Gastrocnemius medialis (tissue), 4 donors: ENCODE measurements at regions not wholly inside any gene's neighbourhood (a gene's known extent, or its start where the extent isn't known, plus 50 kb on each side); places are given as distances from the start of the nearest gene placed in this dataset.

ENCODE experiments used
- ATAC-seq, 2 donors: fragments of 150-250 bp; one replicate each; pipeline ENCODE4 v1.9.1; 2016
- DNase-seq, 2 donors: peaks; one replicate each; pipeline ENCODE4 v3.0.0-alpha.2; 2019
- H3K27ac ChIP-seq, 4 donors: fragments of 200-600 bp; sonication (generic); 1 replicate in 1 of 4; 2 replicates in 3 of 4; pipeline ENCODE4 v1.5.1; 2016 to 2018; ENCODE audit warnings: mild to moderate bottlenecking in 2 of 4, moderate library complexity in 1 of 4
- H3K27me3 ChIP-seq, 3 donors: fragments of 200-600 bp; sonication (generic) in 2 of 3; 1 replicate in 1 of 3; 2 replicates in 2 of 3; pipeline versions ENCODE4 v1.5.1 to v1.6.0; 2016 to 2019; ENCODE audit warnings: mild to moderate bottlenecking in 1 of 3, moderate library complexity in 1 of 3
- H3K36me3 ChIP-seq, 2 donors: fragments of 200-600 bp; sonication (generic) in 1 of 2; one replicate each; pipeline ENCODE4 v1.5.1; 2017 to 2018
- H3K4me1 ChIP-seq, 2 donors: fragments of 200-600 bp; sonication (generic) in 1 of 2; one replicate each; pipeline ENCODE4 v1.5.1; 2016 to 2017; ENCODE audit warnings: mild to moderate bottlenecking in 2 of 2
- H3K4me3 ChIP-seq, 4 donors: fragments of 200-600 bp; sonication (generic) in 3 of 4; 1 replicate in 1 of 4; 2 replicates in 3 of 4; pipeline ENCODE4 v1.5.1; 2016 to 2019; ENCODE audit warnings: mild to moderate bottlenecking in 2 of 4
- H3K9me3 ChIP-seq, 3 donors: fragments of 200-600 bp; sonication (generic) in 2 of 3; 1 replicate in 1 of 3; 2 replicates in 2 of 3; pipeline ENCODE4 v1.5.1; 2016 to 2019
- POLR2A ChIP-seq, 2 donors: fragments of 450-650 bp; IDR thresholded peaks; one replicate each; pipeline ENCODE4 v1.6.1; 2017; ENCODE audit warnings: antibody characterized with exemption in 2 of 2, mild to moderate bottlenecking in 2 of 2, moderate library complexity in 2 of 2
- in situ Hi-C, 4 donors: fragments of 200-750 bp; cut with MboI; loops; one replicate each; pipeline versions ENCODE4 v1.15.0 to v1.8.0; 2017; ENCODE audit warnings: low sequenced_read_pairs in 4 of 4
- intact Hi-C: fragments of 100-400 bp; cut with DNase I; formaldehyde crosslinking; loops from one replicate; pipeline ENCODE4 v1.15.1; 2023; ENCODE audit warnings: low total_unique reads
- TF ChIP-seq, protein P1 (sequence below), 5 experiments: fragments of 450-650 bp in 3 of 5; fragments of 200-600 bp in 2 of 5; sonication (generic) in 2 of 5; IDR thresholded peaks in 4 of 5; conservative IDR thresholded peaks in 1 of 5; 1 replicate in 4 of 5; 2 replicates in 1 of 5; pipeline ENCODE4 v1.5.1; 2016 to 2019; ENCODE audit warnings: antibody characterized with exemption in 5 of 5, mild to moderate bottlenecking in 3 of 5, moderate library complexity in 3 of 5

DNA sequence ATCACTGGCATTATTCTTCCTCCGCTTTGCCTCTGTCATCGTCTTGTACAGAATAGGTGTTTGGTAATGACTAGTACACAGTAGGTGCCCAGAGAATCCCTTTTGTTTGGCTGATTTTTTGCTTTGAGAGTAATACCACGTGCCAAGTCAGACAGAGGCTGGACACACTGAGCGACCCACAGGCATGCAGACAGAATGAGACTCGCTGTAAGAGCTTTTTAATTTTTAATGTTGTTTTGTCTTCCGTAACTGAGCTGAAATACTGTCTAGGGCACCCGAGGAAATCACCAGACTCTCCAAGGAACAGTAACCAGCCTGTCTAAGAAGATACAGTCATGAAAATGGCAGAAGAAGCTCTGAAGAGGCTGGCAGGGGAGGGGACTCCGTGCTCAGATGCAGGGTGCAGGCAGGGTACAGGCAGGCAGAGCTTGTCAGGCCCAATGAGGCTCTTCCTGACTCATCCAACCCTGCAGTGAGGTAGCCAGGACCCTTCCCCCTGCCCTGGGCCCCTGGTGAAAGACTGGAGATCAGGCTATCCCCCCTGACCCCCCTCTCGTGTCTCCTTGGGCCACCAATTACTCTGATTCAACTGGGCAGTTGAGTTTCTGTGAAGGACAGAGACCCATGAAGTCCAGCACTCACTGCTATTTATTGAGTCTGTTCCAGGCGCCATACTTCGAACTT, 60.1 kb upstream of the ECE1 start:
- Histone ChIP-seq H3K4me3 (no peak overlapping the region), H3K27me3 (no peaks in the 10 kb centered on the region), H3K27ac (no peak overlapping the region), H3K9me3 (no peaks in the 10 kb centered on the region), H3K4me1 (peaks cover 0 to 5% of the 10 kb centered on the region in 2 donors), H3K36me3 (no peaks in the 10 kb centered on the region)
- DNase-seq (no peak), ATAC-seq (no peak)
- in situ Hi-C loops, result loop anchor here in 2 of 4 donors (25.0 kb wide), 2 partner anchors 638 to 663 kb away; partner anchors contain the start of gene KIF17 (in 1 of the 2)
- intact Hi-C loops, result no loop called here
- no peak for TF ChIP-seq POLR2A (IDR thresholded peaks at IDR 0.05)
- TF ChIP-seq, protein P1, sequence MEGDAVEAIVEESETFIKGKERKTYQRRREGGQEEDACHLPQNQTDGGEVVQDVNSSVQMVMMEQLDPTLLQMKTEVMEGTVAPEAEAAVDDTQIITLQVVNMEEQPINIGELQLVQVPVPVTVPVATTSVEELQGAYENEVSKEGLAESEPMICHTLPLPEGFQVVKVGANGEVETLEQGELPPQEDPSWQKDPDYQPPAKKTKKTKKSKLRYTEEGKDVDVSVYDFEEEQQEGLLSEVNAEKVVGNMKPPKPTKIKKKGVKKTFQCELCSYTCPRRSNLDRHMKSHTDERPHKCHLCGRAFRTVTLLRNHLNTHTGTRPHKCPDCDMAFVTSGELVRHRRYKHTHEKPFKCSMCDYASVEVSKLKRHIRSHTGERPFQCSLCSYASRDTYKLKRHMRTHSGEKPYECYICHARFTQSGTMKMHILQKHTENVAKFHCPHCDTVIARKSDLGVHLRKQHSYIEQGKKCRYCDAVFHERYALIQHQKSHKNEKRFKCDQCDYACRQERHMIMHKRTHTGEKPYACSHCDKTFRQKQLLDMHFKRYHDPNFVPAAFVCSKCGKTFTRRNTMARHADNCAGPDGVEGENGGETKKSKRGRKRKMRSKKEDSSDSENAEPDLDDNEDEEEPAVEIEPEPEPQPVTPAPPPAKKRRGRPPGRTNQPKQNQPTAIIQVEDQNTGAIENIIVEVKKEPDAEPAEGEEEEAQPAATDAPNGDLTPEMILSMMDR (IDR thresholded peaks at IDR 0.05 in 4 of 5, conservative IDR thresholded peaks at IDR 0.05 in 1 of 5), result no peak

DNA sequence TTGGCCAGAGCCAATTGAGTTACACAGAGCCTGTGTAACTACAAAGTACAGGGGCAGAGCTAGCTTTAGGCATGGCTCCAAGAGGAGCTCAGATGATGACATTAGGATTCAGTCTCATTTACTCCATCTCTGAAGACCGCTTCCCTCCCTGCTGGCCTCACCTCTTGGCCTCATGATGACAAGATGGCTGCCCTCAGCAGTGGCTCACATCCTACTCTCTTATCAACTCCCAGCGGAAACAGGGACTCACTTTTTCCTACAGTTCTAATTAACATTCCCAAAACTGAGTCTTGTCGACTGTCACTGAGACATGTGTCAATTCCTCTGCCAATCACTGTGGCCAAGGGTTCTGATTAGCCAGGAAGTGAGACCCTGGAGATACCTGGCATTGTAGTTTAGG, 59.4 kb upstream of the ECE1 start:
- in situ Hi-C loops (loop anchor here in 2 of 4 donors (25.0 kb wide), 2 partner anchors 637 to 662 kb away; partner anchors contain the start of gene KIF17 (in 1 of the 2)), intact Hi-C loops (loop anchor here (5.0 to 10.0 kb wide), 2 partner anchors 87 to 675 kb away; no protein-coding TSS in a partner anchor)
- H3K4me3 ChIP-seq, result no peak overlapping the region

DNA sequence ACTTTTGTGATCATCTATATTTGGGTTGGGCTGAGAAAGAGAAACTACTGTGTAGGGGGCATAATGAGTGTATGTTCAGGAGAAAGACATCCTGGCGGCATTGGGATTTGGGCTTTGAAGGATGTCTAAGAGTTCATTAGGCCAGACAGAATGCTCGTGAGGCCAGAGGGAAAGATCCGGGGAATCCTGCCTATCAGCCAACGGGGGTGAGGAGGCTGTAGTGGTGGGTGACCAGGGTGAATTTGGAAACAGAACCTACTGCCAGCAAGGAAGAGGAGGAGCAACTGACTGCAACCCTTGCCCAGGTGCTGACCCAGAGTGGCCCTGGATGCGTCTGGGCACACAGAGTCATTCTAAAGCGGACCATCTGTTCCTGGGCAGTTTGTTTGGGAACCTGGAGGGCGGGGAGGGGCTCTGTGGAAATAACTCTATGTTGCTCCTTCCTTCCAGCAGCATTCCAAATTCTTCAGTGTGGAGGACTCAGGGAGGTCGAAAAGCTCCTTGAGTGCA, 56.9 kb upstream of the ECE1 start:
- DNase-seq (no peak), ATAC-seq (no peak)
- in situ Hi-C loops, result no loop called here
- intact Hi-C loops, result loop anchor here (5.0 to 10.0 kb wide), 2 partner anchors 85 to 678 kb away; no protein-coding TSS in a partner anchor
- H3K9me3 ChIP-seq, result no peaks in the 10 kb centered on the region
- no peak overlapping the region for H3K4me3 ChIP-seq
- TF ChIP-seq, protein P1 (IDR thresholded peaks at IDR 0.05 in 4 of 5, conservative IDR thresholded peaks at IDR 0.05 in 1 of 5), result no peak
- no peak for TF ChIP-seq POLR2A (IDR thresholded peaks at IDR 0.05)
- H3K27me3 ChIP-seq, result no peaks in the 10 kb centered on the region
- no peaks in the 10 kb centered on the region for H3K36me3 ChIP-seq
- no peak overlapping the region for H3K27ac ChIP-seq
- peaks cover 0 to 5% of the 10 kb centered on the region in 2 donors for H3K4me1 ChIP-seq

More for the DNA sequence above, 59.4 kb upstream of the ECE1 start:
- H3K9me3 ChIP-seq, result no peaks in the 10 kb centered on the region
- H3K27me3 ChIP-seq, result no peaks in the 10 kb centered on the region
- H3K27ac ChIP-seq, result no peak overlapping the region
- ATAC-seq, result no peak
- no peaks in the 10 kb centered on the region for H3K36me3 ChIP-seq
- DNase-seq, result no peak
- peaks cover 0 to 5% of the 10 kb centered on the region in 2 donors for H3K4me1 ChIP-seq
- TF ChIP-seq POLR2A (IDR thresholded peaks at IDR 0.05), result no peak
- TF ChIP-seq, protein P1 (IDR thresholded peaks at IDR 0.05 in 4 of 5, conservative IDR thresholded peaks at IDR 0.05 in 1 of 5), result no peak

DNA sequence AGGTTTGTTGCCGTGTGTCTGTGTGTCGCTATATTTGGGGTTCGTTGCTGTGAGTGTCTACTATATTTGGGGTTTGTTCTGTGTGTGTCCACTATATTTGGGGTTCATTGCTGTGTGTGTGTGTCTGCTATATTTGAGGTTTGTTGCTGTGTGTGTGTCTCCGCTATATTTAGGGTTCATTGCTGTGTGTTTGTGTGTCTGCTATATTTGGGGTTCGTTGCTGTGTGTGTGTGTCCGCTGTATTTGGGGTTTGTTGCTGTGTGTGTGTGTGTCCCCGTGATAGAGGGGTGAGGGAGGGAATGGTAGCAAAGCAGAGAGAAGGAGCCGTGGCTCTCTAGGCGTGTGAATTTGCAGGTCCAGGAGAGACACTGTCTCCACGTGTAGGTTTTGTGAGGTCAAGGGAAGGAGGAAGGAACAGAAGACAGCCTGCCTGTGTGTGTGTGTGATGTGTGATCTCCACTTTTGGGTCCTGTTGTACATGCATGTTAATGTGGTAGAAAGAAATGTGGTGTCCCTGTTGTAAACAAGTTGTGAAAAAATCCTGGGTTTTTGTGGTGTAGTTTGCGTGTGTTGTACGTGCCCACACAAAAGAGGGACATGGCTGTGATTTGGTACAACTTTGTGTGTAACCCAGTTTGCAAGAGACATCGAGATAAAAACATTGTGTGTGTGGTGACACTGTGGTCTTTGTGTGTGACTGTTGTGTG, 56.3 kb upstream of the ECE1 start:
- no peak for DNase-seq
- Histone ChIP-seq H3K9me3 (no peaks in the 10 kb centered on the region), H3K4me1 (peaks cover 0 to 5% of the 10 kb centered on the region in 2 donors), H3K27me3 (no peaks in the 10 kb centered on the region), H3K27ac (peak overlapping the region in 2 of 4 donors; percentile 72 to 89), H3K4me3 (peak overlapping the region; percentile 71 to 97 (median 77)), H3K36me3 (no peaks in the 10 kb centered on the region)
- in situ Hi-C loops (no loop called here), intact Hi-C loops (loop anchor here (5.0 to 10.0 kb wide), 2 partner anchors 84 to 678 kb away; no protein-coding TSS in a partner anchor)
- TF ChIP-seq, protein P1 (IDR thresholded peaks at IDR 0.05 in 4 of 5, conservative IDR thresholded peaks at IDR 0.05 in 1 of 5), result no peak
- no peak for TF ChIP-seq POLR2A (IDR thresholded peaks at IDR 0.05)
- ATAC-seq, result no peak
